ENCODE measurements at regions not wholly inside any gene's neighbourhood (a gene's known extent, or its start where the extent isn't known, plus 50 kb on each side); places are given as distances from the start of the nearest gene placed in this dataset.
A peak's percentile ranks its signal among the peaks of the same experiment; 100 is the strongest.

GRCh38 chr2:120620025-120620793, 115.5 kb upstream of the GLI2 start:
- H3K36me3 ChIP-seq (replicated peaks; ENCODE audit: control insufficient read depth, insufficient read depth, low read length) = no peaks in the 10 kb centered on the region
- DNase-seq = no peak
- no peak overlapping the region for H3K4me3 ChIP-seq (ENCODE audit: insufficient read depth, low read depth, low read length)
- no peaks in the 10 kb centered on the region for H3K27me3 ChIP-seq (ENCODE audit: control insufficient read depth, insufficient read depth, low read length)

GRCh38 chr2:120622159-120622869, 113.4 kb upstream of the GLI2 start:
- no peaks in the 10 kb centered on the region for H3K27me3 ChIP-seq (ENCODE audit: control insufficient read depth, insufficient read depth, low read length)
- no peak for DNase-seq
- no peaks in the 10 kb centered on the region for H3K36me3 ChIP-seq (replicated peaks; ENCODE audit: control insufficient read depth, insufficient read depth, low read length)
- H3K4me3 ChIP-seq (ENCODE audit: insufficient read depth, low read depth, low read length) = no peak overlapping the region

DNA sequence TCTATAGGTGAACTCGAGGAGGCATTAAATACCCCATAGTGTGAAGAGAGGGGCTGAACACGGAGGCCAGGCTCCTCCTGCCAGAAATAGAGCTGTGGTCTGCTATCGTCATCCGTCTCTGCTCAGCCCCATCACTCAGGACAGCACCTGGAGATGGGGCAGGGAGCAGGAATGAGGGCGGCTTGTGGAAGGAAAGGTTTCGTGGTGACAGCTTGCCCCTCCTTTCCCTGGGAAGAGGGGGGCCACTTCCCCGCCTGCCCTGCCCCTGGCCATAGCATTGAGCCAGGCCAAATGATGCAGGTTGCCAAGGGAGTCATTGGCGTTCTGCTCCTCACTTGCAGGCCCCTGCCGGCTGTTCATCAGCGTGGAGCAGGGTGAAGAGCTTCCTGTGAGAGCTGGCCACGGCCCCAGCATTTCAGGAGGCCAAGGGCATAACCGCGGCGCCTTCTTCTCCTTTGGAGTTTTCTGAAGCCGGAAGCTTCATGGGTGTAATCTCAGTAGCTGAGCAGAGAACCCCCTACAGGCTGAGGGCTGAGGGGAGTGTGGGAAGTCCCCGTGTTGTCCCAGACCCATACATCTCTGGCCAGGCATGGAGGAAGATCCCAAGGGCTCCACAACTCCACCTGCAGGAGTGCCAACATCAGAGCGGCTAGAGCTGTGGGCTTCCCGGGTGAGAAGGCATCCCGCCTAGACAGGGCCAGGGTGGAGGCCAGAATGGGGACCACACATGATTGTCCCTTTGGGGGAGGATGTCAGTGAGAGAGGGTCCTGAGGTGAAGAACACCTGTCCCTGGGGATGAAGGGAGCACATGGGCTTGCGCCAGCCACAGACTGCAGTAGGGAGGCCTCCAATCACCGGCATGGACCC, 112.5 kb upstream of the GLI2 start:
- H3K36me3 ChIP-seq (replicated peaks; ENCODE audit: control insufficient read depth, insufficient read depth, low read length) = no peaks in the 10 kb centered on the region
- no peaks in the 10 kb centered on the region for H3K27me3 ChIP-seq (ENCODE audit: control insufficient read depth, insufficient read depth, low read length)
- H3K4me3 ChIP-seq (ENCODE audit: insufficient read depth, low read depth, low read length) = no peak overlapping the region
- peak; percentile 47 for DNase-seq

DNA sequence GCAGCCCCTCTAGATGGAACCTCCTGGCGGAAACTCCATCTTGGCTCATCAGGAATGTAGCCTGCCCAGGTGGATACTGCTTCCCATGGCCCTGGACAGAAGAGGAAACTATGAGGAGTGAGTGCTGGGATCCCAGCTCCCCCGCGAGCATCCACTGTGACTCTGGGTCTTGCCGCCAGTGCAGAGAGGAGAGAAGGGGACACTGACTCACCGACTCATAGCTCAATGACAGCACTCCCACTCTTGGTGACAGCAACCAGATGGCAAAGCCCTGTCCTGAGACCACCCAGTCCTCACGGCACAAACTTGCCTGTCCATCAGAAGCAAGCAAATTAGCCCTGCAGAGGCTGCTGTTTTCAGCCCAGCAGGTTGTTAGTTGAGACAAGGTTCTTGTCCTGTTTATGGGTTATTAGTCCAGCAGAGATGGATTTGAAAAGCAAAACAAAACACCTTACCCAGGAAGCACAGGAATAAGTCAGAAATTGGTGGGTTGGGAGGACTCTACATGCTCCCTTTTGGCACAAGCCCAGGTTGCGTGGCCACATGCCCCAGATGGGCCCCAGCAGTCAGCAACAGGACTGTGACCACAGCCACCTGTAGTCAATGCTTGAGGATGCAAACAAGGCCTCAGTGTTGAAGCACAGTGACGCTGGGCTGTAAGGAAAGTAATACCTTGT, 111.5 kb upstream of the GLI2 start:
- Histone ChIP-seq H3K4me3 (ENCODE audit: insufficient read depth, low read depth, low read length) (no peak overlapping the region), H3K36me3 (replicated peaks; ENCODE audit: control insufficient read depth, insufficient read depth, low read length) (no peaks in the 10 kb centered on the region), H3K27me3 (ENCODE audit: control insufficient read depth, insufficient read depth, low read length) (no peaks in the 10 kb centered on the region; the same call in 1 of the 2 replicates)
- no peak for DNase-seq

GRCh38 chr2:120624738-120625446, 110.8 kb upstream of the GLI2 start:
- peak; percentile 45 for DNase-seq
- Histone ChIP-seq H3K36me3 (replicated peaks; ENCODE audit: control insufficient read depth, insufficient read depth, low read length) (no peaks in the 10 kb centered on the region), H3K4me3 (ENCODE audit: insufficient read depth, low read depth, low read length) (no peak overlapping the region), H3K27me3 (ENCODE audit: control insufficient read depth, insufficient read depth, low read length) (no peaks in the 10 kb centered on the region; the same call in 1 of the 2 replicates)

GRCh38 chr2:120625865-120626560, 109.7 kb upstream of the GLI2 start:
- Histone ChIP-seq H3K27me3 (ENCODE audit: control insufficient read depth, insufficient read depth, low read length) (no peaks in the 10 kb centered on the region; the same call in 1 of the 2 replicates), H3K4me3 (ENCODE audit: insufficient read depth, low read depth, low read length) (no peak overlapping the region), H3K36me3 (replicated peaks; ENCODE audit: control insufficient read depth, insufficient read depth, low read length) (no peaks in the 10 kb centered on the region)
- DNase-seq = no peak

GRCh38 chr2:120626566-120626965, 109.1 kb upstream of the GLI2 start:
- no peaks in the 10 kb centered on the region for H3K36me3 ChIP-seq (replicated peaks; ENCODE audit: control insufficient read depth, insufficient read depth, low read length)
- H3K27me3 ChIP-seq (ENCODE audit: control insufficient read depth, insufficient read depth, low read length) = no peaks in the 10 kb centered on the region; the same call in 1 of the 2 replicates
- DNase-seq = no peak
- H3K4me3 ChIP-seq (ENCODE audit: insufficient read depth, low read depth, low read length) = no peak overlapping the region

DNA sequence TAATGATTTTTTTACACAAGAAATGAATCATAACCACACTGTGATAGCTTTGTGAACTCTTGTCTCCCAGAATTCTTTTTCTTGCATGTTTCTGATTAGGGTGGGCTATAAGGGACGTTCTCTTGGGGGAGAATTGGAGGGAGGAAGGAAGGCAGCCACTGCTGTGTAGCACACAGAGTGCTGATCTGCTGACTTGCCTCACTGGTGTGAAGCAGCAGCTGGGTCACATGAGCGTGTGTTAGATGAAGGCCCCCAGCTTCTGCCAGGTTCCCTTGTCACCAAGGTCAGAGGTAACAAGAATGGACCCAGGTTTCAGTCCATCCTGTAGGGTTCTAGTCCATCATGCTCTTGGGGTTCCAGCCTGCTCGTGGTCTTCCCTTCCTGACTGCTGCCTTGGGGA, 107.4 kb upstream of the GLI2 start:
- H3K36me3 ChIP-seq (replicated peaks; ENCODE audit: control insufficient read depth, insufficient read depth, low read length) = no peaks in the 10 kb centered on the region

DNA sequence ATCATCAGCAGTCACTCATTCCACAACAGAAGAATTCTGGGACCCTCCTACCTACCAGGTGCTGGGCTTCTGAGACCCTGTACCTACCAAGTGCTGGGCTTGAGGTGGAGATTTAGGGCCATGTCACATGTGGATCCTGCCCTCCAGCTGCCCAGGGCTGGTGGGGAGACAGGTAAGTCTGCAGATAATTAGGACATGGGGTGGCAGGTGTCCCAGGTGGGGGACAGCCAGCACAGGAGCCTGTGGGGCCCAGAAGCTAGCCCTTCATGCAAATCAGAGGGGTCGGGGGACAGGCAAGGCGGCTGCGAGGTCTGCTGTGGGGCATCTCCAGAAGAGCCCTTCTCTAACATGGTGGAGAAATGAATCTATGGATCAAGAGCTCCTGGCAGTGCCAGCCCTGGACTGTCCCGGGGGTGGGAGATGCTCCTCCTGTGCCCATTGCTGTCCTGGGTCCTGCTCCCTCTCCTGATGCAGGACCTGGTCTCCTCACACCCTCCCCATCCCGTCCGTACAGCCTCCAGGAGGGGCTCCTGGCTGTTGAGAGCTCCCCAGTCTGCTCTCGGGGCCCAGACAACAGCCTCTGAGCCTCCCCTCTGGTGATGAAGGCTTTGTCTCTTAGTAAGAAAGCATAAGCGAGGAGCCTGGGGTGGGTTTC, 106.3 kb upstream of the GLI2 start:
- no peaks in the 10 kb centered on the region; the same call in 1 of the 2 replicates for H3K27me3 ChIP-seq (ENCODE audit: control insufficient read depth, insufficient read depth, low read length)
- no peak for DNase-seq
- H3K36me3 ChIP-seq (replicated peaks; ENCODE audit: control insufficient read depth, insufficient read depth, low read length) = no peaks in the 10 kb centered on the region
- H3K4me3 ChIP-seq (ENCODE audit: insufficient read depth, low read depth, low read length) = no peak overlapping the region

More for the DNA sequence above, 107.4 kb upstream of the GLI2 start:
- Histone ChIP-seq H3K4me3 (ENCODE audit: insufficient read depth, low read depth, low read length) (no peak overlapping the region), H3K27me3 (ENCODE audit: control insufficient read depth, insufficient read depth, low read length) (no peaks in the 10 kb centered on the region; the same call in 1 of the 2 replicates)
- no peak for DNase-seq

- no peak for DNase-seq
- H3K36me3 ChIP-seq (replicated peaks; ENCODE audit: control insufficient read depth, insufficient read depth, low read length) = no peaks in the 10 kb centered on the region
- no peak overlapping the region for H3K4me3 ChIP-seq (ENCODE audit: insufficient read depth, low read depth, low read length)
- no peaks in the 10 kb centered on the region; the same call in 1 of the 2 replicates for H3K27me3 ChIP-seq (ENCODE audit: control insufficient read depth, insufficient read depth, low read length)
Measured at GRCh38 chr2:120630031-120630701, 105.5 kb upstream of the GLI2 start.

- Histone ChIP-seq H3K36me3 (replicated peaks; ENCODE audit: control insufficient read depth, insufficient read depth, low read length) (no peaks in the 10 kb centered on the region), H3K27me3 (ENCODE audit: control insufficient read depth, insufficient read depth, low read length) (no peaks in the 10 kb centered on the region; the same call in 1 of the 2 replicates), H3K4me3 (ENCODE audit: insufficient read depth, low read depth, low read length) (no peak overlapping the region)
- DNase-seq = no peak
Measured at GRCh38 chr2:120631236-120631635, 104.4 kb upstream of the GLI2 start.

DNA sequence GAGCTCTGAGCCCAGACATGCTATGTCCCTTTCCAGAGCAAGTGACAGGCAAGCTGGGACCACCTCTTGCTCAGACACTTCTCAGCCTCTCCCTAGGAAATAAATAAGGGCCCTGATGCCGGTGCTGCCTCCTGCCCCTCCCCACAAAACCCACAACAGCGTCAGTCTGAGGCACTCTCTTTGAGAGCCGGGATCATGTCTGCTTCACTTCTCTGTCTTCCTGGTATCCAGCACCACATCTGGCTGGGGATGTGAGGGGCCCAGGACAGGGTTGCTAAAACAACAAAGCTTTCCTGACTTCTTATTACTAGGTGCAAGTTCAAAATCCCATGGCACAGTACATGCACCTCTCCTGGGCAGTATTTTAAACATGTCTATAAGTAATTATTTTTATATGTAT, 103.9 kb upstream of the GLI2 start:
- Histone ChIP-seq H3K36me3 (replicated peaks; ENCODE audit: control insufficient read depth, insufficient read depth, low read length) (no peaks in the 10 kb centered on the region), H3K27me3 (ENCODE audit: control insufficient read depth, insufficient read depth, low read length) (no peaks in the 10 kb centered on the region; the same call in 1 of the 2 replicates)
- no peak for DNase-seq

More for the DNA sequence above, 103.9 kb upstream of the GLI2 start:
- no peak overlapping the region for H3K4me3 ChIP-seq (ENCODE audit: insufficient read depth, low read depth, low read length)

Data from H7 (cell line).